IMR-90 (cell line): ENCODE measurements at regions not wholly inside any gene's neighbourhood (a gene's known extent, or its start where the extent isn't known, plus 50 kb on each side); places are given as distances from the start of the nearest gene placed in this dataset.

Experiments
- ATAC-seq: fragments of 200-7000 bp; cut with Tn5 transposase; 2 replicates; pipeline ENCODE4 v1.9.1; 2020; ENCODE audit warnings: low read depth, mild to moderate bottlenecking, moderate library complexity
- BruUV-seq: library from RNA; stranded (reverse); fragments of 400-500 nt; replicated peaks from 2 replicates; lab custom pipeline; 2021; lab: Mats Ljungman, UMichigan
- CTCF ChIA-PET: fragments of 300-600 bp; formaldehyde crosslinking; extraction: SDS; loops from one replicate; lab custom pipeline; 2021; ENCODE audit warnings: antibody characterized with exemption; lab: Yijun Ruan, JAX
- POLR2A ChIA-PET: fragments of 300-600 bp; sonication (Branson Sonifier 250); formaldehyde crosslinking; loops from one replicate; lab custom pipeline; 2022; ENCODE audit warnings: antibody characterized with exemption; ENCODE audit not compliant: unreplicated experiment; lab: Charles Lee
- DNase-seq: peaks from one replicate; pipeline ENCODE4 v3.0.0; 2013
- H2AFZ ChIP-seq: replicated peaks from 2 replicates; pipeline ENCODE3; 2013; ENCODE audit warnings: low read length, mild to moderate bottlenecking; ENCODE audit not compliant: poor library complexity
- H2AK5ac ChIP-seq: 2 replicates; pipeline ENCODE4 v1.6.1; 2013; ENCODE audit warnings: low read depth, low read length, inconsistent platforms
- H2AK9ac ChIP-seq: replicated peaks from 2 replicates; pipeline ENCODE3; 2013; ENCODE audit warnings: mild to moderate bottlenecking, low read depth, low read length, moderate library complexity; ENCODE audit not compliant: poor library complexity
- H2BK120ac ChIP-seq: 2 replicates; pipeline ENCODE4 v1.6.1; 2013; ENCODE audit warnings: low read depth, low read length, inconsistent platforms
- H2BK15ac ChIP-seq: 3 replicates; pipeline ENCODE4 v1.6.1; 2013; ENCODE audit warnings: low read depth, low read length, inconsistent platforms
- H2BK20ac ChIP-seq: 2 replicates; pipeline ENCODE4 v1.6.1; 2013; ENCODE audit warnings: low read depth, mild to moderate bottlenecking, inconsistent platforms, low read length, moderate library complexity
- H2BK5ac ChIP-seq: 2 replicates; pipeline ENCODE4 v1.6.1; 2013; ENCODE audit warnings: mild to moderate bottlenecking, low read depth, low read length, inconsistent platforms; ENCODE audit not compliant: poor library complexity, severe bottlenecking
- H3K14ac ChIP-seq: replicated peaks from 2 replicates; pipeline ENCODE4 v1.6.1; 2013; ENCODE audit warnings: low read depth, low read length, inconsistent platforms
- H3K18ac ChIP-seq: 2 replicates; pipeline ENCODE4 v1.6.1; 2013; ENCODE audit warnings: low read depth, low read length, control low read depth
- H3K23ac ChIP-seq: 2 replicates; pipeline ENCODE4 v1.6.1; 2013; ENCODE audit warnings: low read depth, low read length, inconsistent platforms
- H3K27ac ChIP-seq: 2 replicates; pipeline ENCODE4 v1.5.1; 2013; ENCODE audit warnings: mild to moderate bottlenecking, control low read depth, low read length; ENCODE audit not compliant: insufficient read depth
- H3K27me3 ChIP-seq: 2 replicates; pipeline ENCODE4 v1.6.1; 2013; ENCODE audit warnings: low read length; ENCODE audit not compliant: control insufficient read depth, insufficient read depth
- H3K36me3 ChIP-seq: 2 replicates; pipeline ENCODE4 v1.6.1; 2013; ENCODE audit warnings: low read length, mixed read lengths; ENCODE audit not compliant: control insufficient read depth, insufficient read depth
- H3K4ac ChIP-seq: 2 replicates; pipeline ENCODE4 v1.6.1; 2013; ENCODE audit warnings: low read depth, low read length, inconsistent platforms
- H3K4me1 ChIP-seq: 2 replicates; pipeline ENCODE4 v1.6.1; 2013; ENCODE audit warnings: low read length, mixed read lengths; ENCODE audit not compliant: control insufficient read depth, insufficient read depth
- H3K4me2 ChIP-seq: 2 replicates; pipeline ENCODE4 v1.6.1; 2013; ENCODE audit warnings: low read depth, mild to moderate bottlenecking, control low read depth, low read length, moderate library complexity
- H3K4me3 ChIP-seq: 2 replicates; pipeline ENCODE4 v1.5.1; 2013; ENCODE audit warnings: low read depth, mild to moderate bottlenecking, control low read depth, low read length, moderate library complexity; ENCODE audit not compliant: insufficient read depth
- H3K56ac ChIP-seq: 2 replicates; pipeline ENCODE4 v1.6.1; 2013; ENCODE audit warnings: low read length, inconsistent platforms; ENCODE audit not compliant: insufficient read depth; ENCODE audit errors: extremely low read depth
- H3K79me1 ChIP-seq, 2 experiments: 2 replicates each; pipeline ENCODE4 v1.6.1; 2013; ENCODE audit warnings: low read length in 2 of 2, inconsistent platforms in 1 of 2, low read depth in 1 of 2
- H3K9ac ChIP-seq: 2 replicates; pipeline ENCODE4 v1.6.1; 2013; ENCODE audit warnings: low read depth, low read length, control low read depth
- H3K9me1 ChIP-seq: 2 replicates; pipeline ENCODE4 v1.6.1; 2013; ENCODE audit warnings: low read length, inconsistent platforms; ENCODE audit not compliant: insufficient read depth
- H3K9me3 ChIP-seq: 2 replicates; pipeline ENCODE4 v1.6.1; 2013; ENCODE audit warnings: low read length; ENCODE audit not compliant: control insufficient read depth, insufficient read depth
- H4K20me1 ChIP-seq: 2 replicates; pipeline ENCODE4 v1.6.1; 2013; ENCODE audit warnings: low read length, inconsistent platforms; ENCODE audit not compliant: insufficient read depth
- H4K5ac ChIP-seq: 2 replicates; pipeline ENCODE4 v1.6.1; 2013; ENCODE audit warnings: mild to moderate bottlenecking, low read depth, low read length, control low read depth
- H4K8ac ChIP-seq, 2 experiments: 2 replicates each; pipeline ENCODE4 v1.6.1; 2013; ENCODE audit warnings: low read depth in 2 of 2, low read length in 2 of 2, control low read depth in 1 of 2, inconsistent platforms in 1 of 2
- H4K91ac ChIP-seq: 2 replicates; pipeline ENCODE4 v1.6.1; 2013; ENCODE audit warnings: low read depth, low read length, inconsistent platforms; ENCODE audit not compliant: insufficient read depth
- CEBPB ChIP-seq: IDR thresholded peaks from 2 replicates; pipeline ENCODE4 v1.6.1; 2012; ENCODE audit warnings: low read depth, low read length, improper control_type of control experiment
- MXI1 ChIP-seq: IDR thresholded peaks from 2 replicates; pipeline ENCODE4 v1.6.1; 2012; ENCODE audit warnings: low read depth, mild to moderate bottlenecking, low read length, moderate library complexity, borderline replicate concordance
- SMC3 ChIP-seq: fragments of 150-350 bp; IDR thresholded peaks from 2 replicates; pipeline ENCODE4 v1.6.1; 2016; ENCODE audit warnings: low read depth, mild to moderate bottlenecking, antibody characterized with exemption, low read length, moderate library complexity
- dilution Hi-C: fragments of 300-500 bp; cut with HindIII; formaldehyde crosslinking; loops from one replicate; pipeline ENCODE4 v1.14.3; 2018; ENCODE audit warnings: low sequenced_read_pairs; ENCODE audit not compliant: unreplicated experiment
- in situ Hi-C: fragments of 300-500 bp; cut with MboI; formaldehyde crosslinking; loops from 3 replicates; pipeline ENCODE4 v1.14.3; 2019; ENCODE audit warnings: low sequenced_read_pairs, inconsistent platforms, mixed read lengths
- intact Hi-C: fragments of 100-400 bp; cut with micrococcal nuclease; formaldehyde crosslinking; loops from 2 replicates; pipeline ENCODE4 v1.10.0; 2022

- H3K27me3 ChIP-seq: no peaks in the 10 kb centered on the region
- intact Hi-C loops (no loop called here), in situ Hi-C loops (no loop called here), dilution Hi-C loops (no loop called here)
- peak overlapping the region in 1 of 2 experiments; percentile 9; a peak in 1 of 4 replicates for H4K8ac ChIP-seq
- no peak for TF ChIP-seq MXI1
- no peak for TF ChIP-seq CEBPB
- no peak for TF ChIP-seq SMC3
- H2BK20ac ChIP-seq: no peak overlapping the region
- CTCF ChIA-PET: no interaction called here
- peak overlapping the region; percentile 24; the same call in 1 of the 2 replicates for H3K4me2 ChIP-seq
- no peak overlapping the region for H3K23ac ChIP-seq
- H2BK5ac ChIP-seq: peak overlapping the region; percentile 73
- no peaks in the 10 kb centered on the region for H4K20me1 ChIP-seq
- H3K4me3 ChIP-seq: no peak overlapping the region
- BruUV-seq: no TSS peak
- DNase-seq (peak; percentile 71), ATAC-seq (peak; percentile 70)
- no peak overlapping the region for H2BK15ac ChIP-seq
- H3K27ac ChIP-seq: no peak overlapping the region
- H3K79me1 ChIP-seq: peaks cover 29 to 42% of the 10 kb centered on the region in 2 experiments
- no peak overlapping the region for H3K9ac ChIP-seq
- no peak overlapping the region; the same call in 1 of the 2 replicates for H3K18ac ChIP-seq
- peaks cover 13% of the 10 kb centered on the region for H3K4me1 ChIP-seq
- H2AK5ac ChIP-seq: no peak overlapping the region
- no peaks in the 10 kb centered on the region for H3K36me3 ChIP-seq
- H3K9me3 ChIP-seq: no peaks in the 10 kb centered on the region
- no peak overlapping the region for H2AFZ ChIP-seq
- no peak overlapping the region for H3K14ac ChIP-seq
- POLR2A ChIA-PET: no interaction called here
- no peak overlapping the region for H3K4ac ChIP-seq
- H4K5ac ChIP-seq: no peak overlapping the region
- peaks cover 9% of the 10 kb centered on the region for H3K9me1 ChIP-seq
- H2AK9ac ChIP-seq: no peak overlapping the region
- H2BK120ac ChIP-seq: no peak overlapping the region
- no peak overlapping the region for H3K56ac ChIP-seq
- no peak overlapping the region for H4K91ac ChIP-seq
Measured at GRCh38 chr18:73638709-73639108, 508.9 kb downstream of the FBXO15 start.
